ENCODE measurements at regions not wholly inside any gene's neighbourhood (a gene's known extent, or its start where the extent isn't known, plus 50 kb on each side); places are given as distances from the start of the nearest gene placed in this dataset.
"Not testable (repeated sequence)": the region's sequence is repeated elsewhere in the genome, so short reads cannot be mapped to it uniquely, and the experiment has no call there.

- DNase-seq = no peak
- no peak for TF ChIP-seq POLR2A (IDR thresholded peaks at IDR 0.05)
- no peak for TF ChIP-seq CTCF (IDR thresholded peaks at IDR 0.05)
- no peaks in the 10 kb centered on the region for H3K4me1 ChIP-seq (replicated peaks in 1 of 2)
- no peaks in the 10 kb centered on the region for H3K36me3 ChIP-seq (replicated peaks in 1 of 2)
- intact Hi-C loops (cut with DNase I) = no loop called here
- H3K9me3 ChIP-seq (replicated peaks in 1 of 3) = peaks cover 0 to 5% (median 0%) of the 10 kb centered on the region in 3 donors
- no peak overlapping the region for H3K4me3 ChIP-seq
- no peak overlapping the region for H3K27ac ChIP-seq
- WGBS, 4 donors = 92 to 98% (median 95%) methylated on average over 2 of the region's 2 CpGs
- no peaks in the 10 kb centered on the region for H3K27me3 ChIP-seq
Measured at GRCh38 chr7:17108049-17108584, 190.3 kb upstream of the AHR start.

- H3K4me3 ChIP-seq = no peak overlapping the region
- no peaks in the 10 kb centered on the region for H3K27me3 ChIP-seq
- no peak overlapping the region for H3K27ac ChIP-seq
- no peaks in the 10 kb centered on the region for H3K4me1 ChIP-seq (replicated peaks in 1 of 2)
- H3K36me3 ChIP-seq (replicated peaks in 1 of 2) = no peaks in the 10 kb centered on the region
- WGBS, 4 donors = 45 to 58% (median 53%) methylated on average over 2 of the region's 2 CpGs
- DNase-seq = no peak
- no peak for TF ChIP-seq CTCF (IDR thresholded peaks at IDR 0.05)
- peaks cover 0 to 5% (median 0%) of the 10 kb centered on the region in 3 donors for H3K9me3 ChIP-seq (replicated peaks in 1 of 3)
- intact Hi-C loops (cut with DNase I) = no loop called here
Measured at GRCh38 chr7:17109020-17109419, 189.4 kb upstream of the AHR start.

GRCh38 chr7:17113770-17114169 lies 184.7 kb upstream of the AHR start:
- H3K27ac ChIP-seq; H3K36me3 ChIP-seq (replicated peaks in 1 of 2); H3K4me1 ChIP-seq (replicated peaks in 1 of 2); H3K27me3 ChIP-seq; H3K4me3 ChIP-seq; DNase-seq; H3K9me3 ChIP-seq (replicated peaks in 1 of 3); intact Hi-C loops (cut with DNase I): not testable (repeated sequence)
- WGBS, 4 donors = 76 to 95% (median 91%) methylated on average over 2 of the region's 2 CpGs

GRCh38 chr7:17118412-17118811 lies 180.0 kb upstream of the AHR start:
- WGBS, 4 donors = 81 to 92% (median 86%) methylated on average over 3 of the region's 3 CpGs
- TF ChIP-seq CTCF (IDR thresholded peaks at IDR 0.05) (no peak), POLR2A (IDR thresholded peaks at IDR 0.05) (no peak)
- Histone ChIP-seq H3K4me1 (replicated peaks in 1 of 2) (no peaks in the 10 kb centered on the region), H3K36me3 (replicated peaks in 1 of 2) (no peaks in the 10 kb centered on the region), H3K9me3 (replicated peaks in 1 of 3) (no peaks in the 10 kb centered on the region), H3K4me3 (no peak overlapping the region), H3K27me3 (no peaks in the 10 kb centered on the region), H3K27ac (no peak overlapping the region)
- intact Hi-C loops (cut with DNase I) = no loop called here
- DNase-seq = no peak

GRCh38 chr7:17120756-17121155 lies 177.7 kb upstream of the AHR start:
- Histone ChIP-seq H3K27ac (no peak overlapping the region), H3K9me3 (replicated peaks in 1 of 3) (no peaks in the 10 kb centered on the region), H3K27me3 (no peaks in the 10 kb centered on the region), H3K4me3 (no peak overlapping the region), H3K36me3 (replicated peaks in 1 of 2) (no peaks in the 10 kb centered on the region), H3K4me1 (replicated peaks in 1 of 2) (no peaks in the 10 kb centered on the region)
- intact Hi-C loops (cut with DNase I) = no loop called here
- TF ChIP-seq CTCF (IDR thresholded peaks at IDR 0.05) = no peak
- TF ChIP-seq POLR2A (IDR thresholded peaks at IDR 0.05) = no peak
- WGBS, 4 donors = 54 to 93% (median 89%) methylated on average over 2 of the region's 2 CpGs
- no peak for DNase-seq

All from adrenal gland (tissue), 9 donors.